GM19351 (cell line): ENCODE measurements at regions not wholly inside any gene's neighbourhood (a gene's known extent, or its start where the extent isn't known, plus 50 kb on each side); places are given as distances from the start of the nearest gene placed in this dataset.
A peak's percentile ranks its signal among the peaks of the same experiment; 100 is the strongest.

Experiments used
- ATAC-seq: cut with Tn5 transposase; IDR thresholded peaks from one replicate; pipeline ENCODE4 v1.9.1; 2021; ENCODE audit warnings: mild to moderate bottlenecking, moderate library complexity; ENCODE audit not compliant: unreplicated experiment

DNA sequence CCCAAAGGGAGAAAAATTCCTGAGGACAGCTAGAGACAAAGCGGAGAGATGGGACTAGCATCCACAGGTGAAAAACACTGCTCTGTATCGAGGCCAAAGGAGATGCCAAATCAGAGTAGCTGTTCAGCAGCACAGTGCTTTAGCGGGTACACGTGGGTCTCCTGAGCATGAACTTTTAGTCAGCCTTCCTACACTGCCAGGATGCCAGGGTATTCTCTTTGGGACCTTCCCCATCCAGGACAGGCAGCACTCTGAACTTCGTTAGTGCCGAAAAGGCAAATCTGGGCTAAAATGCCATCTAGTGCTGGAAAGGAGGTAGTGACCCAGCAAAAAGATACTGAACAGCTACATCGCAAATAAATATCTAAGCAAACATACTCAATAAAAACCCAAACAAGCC is 64.9 kb downstream of the C6orf58 start:
- ATAC-seq, result peak; percentile 95
